ENCODE measurements at regions not wholly inside any gene's neighbourhood (a gene's known extent, or its start where the extent isn't known, plus 50 kb on each side); places are given as distances from the start of the nearest gene placed in this dataset.
A peak's percentile ranks its signal among the peaks of the same experiment; 100 is the strongest.

- no peak for TF ChIP-seq CTCF (IDR thresholded peaks at IDR 0.05; ENCODE audit: extremely low read depth, insufficient read depth, missing control alignments)
- in situ Hi-C loops (cut with MboI; ENCODE audit: low pct_unique_long_range_greater_than_20kb, low sequenced_read_pairs, unreplicated experiment), result loop anchor here (25.0 kb wide), 1 partner anchor 236 kb away; the partner anchor contains the start of gene CXCL13
- DNase-seq (ENCODE audit: low spot score), result no peak
Observed at GRCh38 chr4:77375866-77376607, 219.0 kb downstream of the CCNG2 start.

- DNase-seq (ENCODE audit: low spot score), result no peak
- in situ Hi-C loops (cut with MboI; ENCODE audit: low pct_unique_long_range_greater_than_20kb, low sequenced_read_pairs, unreplicated experiment), result loop anchor here (25.0 kb wide), 1 partner anchor 235 kb away; the partner anchor contains the start of gene CXCL13
- no peak for TF ChIP-seq CTCF (IDR thresholded peaks at IDR 0.05; ENCODE audit: extremely low read depth, insufficient read depth, missing control alignments)
Observed at GRCh38 chr4:77376788-77377460, 219.9 kb downstream of the CCNG2 start.

- in situ Hi-C loops (cut with MboI; ENCODE audit: low pct_unique_long_range_greater_than_20kb, low sequenced_read_pairs, unreplicated experiment), result loop anchor here (25.0 kb wide), 1 partner anchor 228 kb away; the partner anchor contains the start of gene CXCL13
- TF ChIP-seq CTCF (IDR thresholded peaks at IDR 0.05; ENCODE audit: extremely low read depth, insufficient read depth, missing control alignments), result no peak
- DNase-seq (ENCODE audit: low spot score), result no peak
Observed at GRCh38 chr4:77384094-77384493, 221.5 kb upstream of the CXCL13 start.

- in situ Hi-C loops (cut with MboI; ENCODE audit: low pct_unique_long_range_greater_than_20kb, low sequenced_read_pairs, unreplicated experiment), result loop anchor here (25.0 kb wide), 1 partner anchor 227 kb away; the partner anchor contains the start of gene CXCL13
- peak; percentile 90 for TF ChIP-seq CTCF (IDR thresholded peaks at IDR 0.05; ENCODE audit: extremely low read depth, insufficient read depth, missing control alignments)
Observed at GRCh38 chr4:77385124-77385969, 220.3 kb upstream of the CXCL13 start.

GRCh38 chr4:77393996-77394395 lies 211.6 kb upstream of the CXCL13 start:
- TF ChIP-seq CTCF (IDR thresholded peaks at IDR 0.05; ENCODE audit: extremely low read depth, insufficient read depth, missing control alignments), result no peak
- in situ Hi-C loops (cut with MboI; ENCODE audit: low pct_unique_long_range_greater_than_20kb, low sequenced_read_pairs, unreplicated experiment), result loop anchor here (25.0 kb wide), 1 partner anchor 218 kb away; the partner anchor contains the start of gene CXCL13
- DNase-seq (ENCODE audit: low spot score), result no peak

More at GRCh38 chr4:77385124-77385969, 220.3 kb upstream of the CXCL13 start:
- peak; percentile 38 for DNase-seq (ENCODE audit: low spot score)

GRCh38 chr4:77395481-77395880 lies 210.1 kb upstream of the CXCL13 start:
- in situ Hi-C loops (cut with MboI; ENCODE audit: low pct_unique_long_range_greater_than_20kb, low sequenced_read_pairs, unreplicated experiment), result loop anchor here (25.0 kb wide), 1 partner anchor 217 kb away; the partner anchor contains the start of gene CXCL13
- no peak for TF ChIP-seq CTCF (IDR thresholded peaks at IDR 0.05; ENCODE audit: extremely low read depth, insufficient read depth, missing control alignments)
- no peak for DNase-seq (ENCODE audit: low spot score)
